ENCODE measurements at regions not wholly inside any gene's neighbourhood (a gene's known extent, or its start where the extent isn't known, plus 50 kb on each side); places are given as distances from the start of the nearest gene placed in this dataset.

DNA sequence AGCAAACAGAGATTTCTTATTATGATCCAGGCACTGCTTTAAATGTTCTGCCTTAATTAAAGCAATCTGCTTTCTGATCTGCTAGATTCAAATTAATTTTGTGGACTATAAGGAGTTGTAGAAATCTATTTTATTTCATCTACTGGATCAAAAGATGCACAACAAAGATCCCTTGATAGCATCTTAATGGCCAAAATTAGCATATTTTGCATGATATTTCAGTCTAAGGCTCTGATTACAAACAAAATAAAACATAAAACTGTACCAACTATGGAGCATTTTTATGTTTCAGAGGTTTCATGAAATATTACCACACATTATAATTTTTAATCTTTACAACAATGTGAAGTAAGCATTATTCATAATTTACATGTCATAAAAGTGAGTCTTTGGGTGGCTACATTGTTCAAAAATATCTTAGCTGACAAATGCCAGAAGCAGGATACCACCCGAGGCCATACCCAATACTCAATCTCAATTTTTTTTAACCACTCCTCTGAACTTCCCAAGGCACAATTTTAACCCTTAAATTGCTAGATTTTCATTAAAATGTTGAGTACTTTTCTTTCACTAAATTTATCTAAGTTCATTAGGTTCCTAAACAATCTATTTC, 929.5 kb downstream of the KCNA4 start:
- TF ChIP-seq, protein P1, sequence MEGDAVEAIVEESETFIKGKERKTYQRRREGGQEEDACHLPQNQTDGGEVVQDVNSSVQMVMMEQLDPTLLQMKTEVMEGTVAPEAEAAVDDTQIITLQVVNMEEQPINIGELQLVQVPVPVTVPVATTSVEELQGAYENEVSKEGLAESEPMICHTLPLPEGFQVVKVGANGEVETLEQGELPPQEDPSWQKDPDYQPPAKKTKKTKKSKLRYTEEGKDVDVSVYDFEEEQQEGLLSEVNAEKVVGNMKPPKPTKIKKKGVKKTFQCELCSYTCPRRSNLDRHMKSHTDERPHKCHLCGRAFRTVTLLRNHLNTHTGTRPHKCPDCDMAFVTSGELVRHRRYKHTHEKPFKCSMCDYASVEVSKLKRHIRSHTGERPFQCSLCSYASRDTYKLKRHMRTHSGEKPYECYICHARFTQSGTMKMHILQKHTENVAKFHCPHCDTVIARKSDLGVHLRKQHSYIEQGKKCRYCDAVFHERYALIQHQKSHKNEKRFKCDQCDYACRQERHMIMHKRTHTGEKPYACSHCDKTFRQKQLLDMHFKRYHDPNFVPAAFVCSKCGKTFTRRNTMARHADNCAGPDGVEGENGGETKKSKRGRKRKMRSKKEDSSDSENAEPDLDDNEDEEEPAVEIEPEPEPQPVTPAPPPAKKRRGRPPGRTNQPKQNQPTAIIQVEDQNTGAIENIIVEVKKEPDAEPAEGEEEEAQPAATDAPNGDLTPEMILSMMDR (IDR thresholded peaks at IDR 0.05; ENCODE audit: low read depth, low read length, poor library complexity, severe bottlenecking): no peak
- no peak for TF ChIP-seq EZH2phosphoT487 (IDR thresholded peaks at IDR 0.05; ENCODE audit: borderline replicate concordance, low read length)

All from DOHH2 (cell line).